Brain microvascular endothelial cell (primary cell): ENCODE measurements at regions not wholly inside any gene's neighbourhood (a gene's known extent, or its start where the extent isn't known, plus 50 kb on each side); places are given as distances from the start of the nearest gene placed in this dataset.

Experiments used
- DNase-seq: peaks from one replicate; pipeline ENCODE4 v3.0.0-alpha.2; 2020
- H3K27ac ChIP-seq: fragments of 250-450 bp; sonication (Bioruptor Pico); 2 replicates; pipeline ENCODE4 v1.5.1; 2020; ENCODE audit warnings: mild to moderate bottlenecking, moderate library complexity
- H3K27me3 ChIP-seq: fragments of 250-450 bp; sonication (Bioruptor Pico); replicated peaks from 2 replicates; pipeline ENCODE4 v1.5.1; 2020; ENCODE audit warnings: mild to moderate bottlenecking
- H3K36me3 ChIP-seq: fragments of 250-450 bp; sonication (Bioruptor Pico); replicated peaks from 2 replicates; pipeline ENCODE4 v1.5.1; 2020; ENCODE audit warnings: mild to moderate bottlenecking
- H3K4me3 ChIP-seq: 2 replicates; pipeline ENCODE4 v1.5.1; 2011; ENCODE audit warnings: low read depth, mild to moderate bottlenecking, control low read depth, low read length, moderate library complexity
- in situ Hi-C: cut with HindIII; loops from 2 replicates; pipeline ENCODE4 v1.10.0; 2017; ENCODE audit warnings: low sequenced_read_pairs, low pct_ligation_motif_present
- TF ChIP-seq, protein P1 (sequence below): IDR thresholded peaks from 2 replicates; pipeline ENCODE4 v1.5.1; 2011; ENCODE audit warnings: low read depth, mild to moderate bottlenecking, moderate library complexity, low read length, control low read depth, inconsistent platforms; ENCODE audit errors: missing control alignments

DNA sequence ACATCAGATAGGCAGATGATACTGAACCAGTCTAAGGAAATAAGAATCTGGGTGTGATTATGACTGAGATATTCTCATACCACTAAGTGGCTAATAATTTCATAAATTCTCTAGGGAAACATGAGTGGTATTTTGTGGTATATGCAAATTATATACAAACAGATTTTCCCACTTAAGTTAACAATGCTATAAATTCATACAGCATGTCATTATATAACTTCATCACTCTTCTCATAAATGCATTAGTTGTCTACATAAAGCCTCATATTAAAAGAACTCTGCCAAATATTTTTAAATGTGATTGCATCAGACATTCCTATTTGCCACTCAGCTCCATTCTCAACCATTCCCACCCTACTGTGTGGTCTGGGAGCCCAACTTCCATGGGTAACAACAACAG is 226.5 kb downstream of the TLE1 start:
- in situ Hi-C loops, result no loop called here
- TF ChIP-seq, protein P1, sequence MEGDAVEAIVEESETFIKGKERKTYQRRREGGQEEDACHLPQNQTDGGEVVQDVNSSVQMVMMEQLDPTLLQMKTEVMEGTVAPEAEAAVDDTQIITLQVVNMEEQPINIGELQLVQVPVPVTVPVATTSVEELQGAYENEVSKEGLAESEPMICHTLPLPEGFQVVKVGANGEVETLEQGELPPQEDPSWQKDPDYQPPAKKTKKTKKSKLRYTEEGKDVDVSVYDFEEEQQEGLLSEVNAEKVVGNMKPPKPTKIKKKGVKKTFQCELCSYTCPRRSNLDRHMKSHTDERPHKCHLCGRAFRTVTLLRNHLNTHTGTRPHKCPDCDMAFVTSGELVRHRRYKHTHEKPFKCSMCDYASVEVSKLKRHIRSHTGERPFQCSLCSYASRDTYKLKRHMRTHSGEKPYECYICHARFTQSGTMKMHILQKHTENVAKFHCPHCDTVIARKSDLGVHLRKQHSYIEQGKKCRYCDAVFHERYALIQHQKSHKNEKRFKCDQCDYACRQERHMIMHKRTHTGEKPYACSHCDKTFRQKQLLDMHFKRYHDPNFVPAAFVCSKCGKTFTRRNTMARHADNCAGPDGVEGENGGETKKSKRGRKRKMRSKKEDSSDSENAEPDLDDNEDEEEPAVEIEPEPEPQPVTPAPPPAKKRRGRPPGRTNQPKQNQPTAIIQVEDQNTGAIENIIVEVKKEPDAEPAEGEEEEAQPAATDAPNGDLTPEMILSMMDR, result no peak
- DNase-seq, result no peak
- Histone ChIP-seq H3K27me3 (no peaks in the 10 kb centered on the region), H3K4me3 (no peak overlapping the region), H3K36me3 (no peaks in the 10 kb centered on the region), H3K27ac (no peak overlapping the region)

DNA sequence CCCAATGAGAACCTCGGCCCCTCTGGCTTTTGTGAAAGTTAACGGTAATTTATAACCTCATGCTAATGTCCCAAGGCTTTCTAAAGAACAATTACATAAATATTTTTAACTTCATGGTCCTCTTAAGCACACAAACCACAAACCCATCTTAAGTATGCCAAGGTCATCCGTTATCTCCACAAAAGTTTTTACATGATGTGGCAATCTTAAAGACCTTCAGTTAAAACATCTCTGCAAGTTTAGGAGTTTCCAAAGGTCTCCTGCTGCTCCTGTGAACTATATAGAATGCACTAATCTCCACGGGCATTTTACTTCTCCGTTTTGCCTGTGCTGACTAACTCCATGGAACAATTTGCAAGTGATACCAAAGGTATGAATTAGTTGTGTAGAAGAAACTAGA is 228.2 kb downstream of the TLE1 start:
- TF ChIP-seq, protein P1, result no peak
- Histone ChIP-seq H3K27ac (no peak overlapping the region), H3K4me3 (no peak overlapping the region), H3K27me3 (no peaks in the 10 kb centered on the region), H3K36me3 (no peaks in the 10 kb centered on the region)
- peak; percentile 32 for DNase-seq
- in situ Hi-C loops, result no loop called here

DNA sequence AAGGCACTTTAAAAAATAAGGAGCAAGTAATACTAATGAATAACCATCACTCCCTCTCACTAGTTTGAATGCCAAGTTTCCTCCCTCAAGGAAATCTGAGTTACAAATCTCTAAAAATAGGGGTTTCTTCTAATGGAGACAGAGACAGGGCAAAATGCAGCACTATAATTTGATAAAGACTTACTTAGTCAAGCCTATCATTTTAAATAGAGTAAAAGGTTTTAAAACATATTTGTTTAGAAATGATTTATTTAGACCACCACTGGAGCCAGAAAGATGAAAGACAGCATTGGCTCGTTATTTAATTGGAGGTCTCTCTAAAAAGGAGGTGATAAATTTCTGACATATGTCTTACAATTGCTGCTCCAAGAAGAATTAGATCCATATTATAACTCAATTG is 228.7 kb downstream of the TLE1 start:
- no peak for DNase-seq
- H3K4me3 ChIP-seq, result no peak overlapping the region
- H3K36me3 ChIP-seq, result no peaks in the 10 kb centered on the region
- TF ChIP-seq, protein P1, result no peak
- H3K27me3 ChIP-seq, result no peaks in the 10 kb centered on the region
- in situ Hi-C loops, result no loop called here
- no peak overlapping the region for H3K27ac ChIP-seq

DNA sequence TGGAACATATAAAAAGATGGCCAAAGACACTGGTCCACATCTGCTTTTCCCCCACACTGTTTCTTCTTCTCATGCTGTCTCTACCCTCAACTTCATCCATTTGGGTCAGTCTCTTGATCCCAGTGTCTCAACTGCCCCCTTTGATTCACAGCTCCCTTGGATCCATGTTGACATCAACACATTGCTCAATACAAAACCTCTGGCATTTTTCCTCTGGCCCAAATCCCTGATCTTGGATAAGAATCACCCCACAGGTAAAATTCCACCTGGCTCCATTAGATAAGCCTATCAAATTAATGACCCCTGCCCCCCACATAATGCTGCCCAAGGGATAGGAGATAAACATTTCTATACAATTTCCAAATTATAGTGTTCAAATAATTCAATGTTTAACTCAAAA is 229.8 kb downstream of the TLE1 start:
- H3K4me3 ChIP-seq, result no peak overlapping the region
- in situ Hi-C loops, result no loop called here
- no peaks in the 10 kb centered on the region for H3K27me3 ChIP-seq
- no peak overlapping the region for H3K27ac ChIP-seq
- DNase-seq, result no peak
- TF ChIP-seq, protein P1, result no peak
- H3K36me3 ChIP-seq, result no peaks in the 10 kb centered on the region

DNA sequence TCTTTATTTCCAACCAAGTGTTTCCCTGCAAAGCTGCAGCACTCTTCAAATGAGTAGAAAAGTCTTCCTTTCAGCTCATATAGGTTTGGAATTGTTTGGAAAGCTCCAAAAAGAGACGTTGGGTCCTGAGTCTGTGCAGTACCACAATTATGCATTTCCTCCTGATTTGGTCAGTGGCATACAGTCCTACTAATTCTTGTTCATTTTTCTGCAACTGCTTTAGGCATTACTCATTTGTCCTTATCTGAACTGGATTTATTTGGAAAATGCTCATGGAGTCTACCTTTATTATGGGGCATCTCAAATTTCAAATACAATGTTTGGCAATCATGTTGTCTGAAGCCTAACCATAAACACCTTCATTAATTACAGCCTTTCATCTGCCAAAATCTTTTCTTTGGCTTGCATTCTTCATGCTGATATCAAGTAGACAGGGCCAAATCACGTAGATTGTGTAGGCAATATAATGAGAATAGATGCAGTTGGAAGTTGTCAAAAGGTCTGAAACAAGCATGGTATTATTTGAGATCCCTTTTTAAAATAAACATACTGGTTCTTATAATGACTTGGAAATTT is 232.8 kb downstream of the TLE1 start:
- Histone ChIP-seq H3K4me3 (no peak overlapping the region), H3K27ac (no peak overlapping the region), H3K36me3 (no peaks in the 10 kb centered on the region), H3K27me3 (no peaks in the 10 kb centered on the region)
- TF ChIP-seq, protein P1, result no peak
- DNase-seq, result peak; percentile 48
- in situ Hi-C loops, result no loop called here
